ENCODE measurements at regions not wholly inside any gene's neighbourhood (a gene's known extent, or its start where the extent isn't known, plus 50 kb on each side); places are given as distances from the start of the nearest gene placed in this dataset.

- no peak for TF ChIP-seq CTCF (IDR thresholded peaks at IDR 0.05)
- TF ChIP-seq POLR2A (IDR thresholded peaks at IDR 0.05): no peak
Observed at GRCh38 chr5:82807021-82807420, 270.2 kb downstream of the TMEM167A start.

Data from uterus (tissue), 2 donors.